Heart left ventricle (tissue), 16 donors: ENCODE measurements at regions not wholly inside any gene's neighbourhood (a gene's known extent, or its start where the extent isn't known, plus 50 kb on each side); places are given as distances from the start of the nearest gene placed in this dataset.
A peak's percentile ranks its signal among the peaks of the same experiment; 100 is the strongest.

Experiments
- ATAC-seq, 4 donors: fragments of 200-7000 bp; cut with Tn5 transposase; one replicate each; pipeline ENCODE4 v1.9.1; 2020 to 2022; ENCODE audit warnings: moderate library complexity in 4 of 4, mild to moderate bottlenecking in 3 of 4, moderate number of reproducible peaks in 1 of 4
- DNase-seq, 5 donors: peaks; one replicate each; pipeline ENCODE4 v3.0.0-alpha.2; 2020
- H3K27ac ChIP-seq, 12 donors: fragments of 200-600 bp; sonication (generic) in 4 of 12; one replicate each; pipeline versions ENCODE4 v1.5.0 to v1.8.0; 2016 to 2022; ENCODE audit warnings: mild to moderate bottlenecking in 2 of 12
- H3K27me3 ChIP-seq, 9 donors: fragments of 200-600 bp; sonication (generic) in 2 of 9; one replicate each; pipeline versions ENCODE4 v1.5.1 to v1.8.0; 2016 to 2022; ENCODE audit warnings: mild to moderate bottlenecking in 3 of 9
- H3K36me3 ChIP-seq, 9 donors: fragments of 200-600 bp; sonication (generic) in 2 of 9; one replicate each; pipeline versions ENCODE4 v1.5.0 to v1.8.0; 2018 to 2022; ENCODE audit warnings: mild to moderate bottlenecking in 2 of 9
- H3K4me1 ChIP-seq, 12 donors: fragments of 200-600 bp; sonication (generic) in 4 of 12; one replicate each; pipeline versions ENCODE4 v1.5.0 to v1.8.0; 2016 to 2022; ENCODE audit warnings: mild to moderate bottlenecking in 3 of 12
- H3K4me3 ChIP-seq, 12 donors: fragments of 200-600 bp; sonication (generic) in 4 of 12; one replicate each; pipeline versions ENCODE4 v1.5.0 to v1.8.0; 2017 to 2022; ENCODE audit warnings: mild to moderate bottlenecking in 9 of 12, moderate library complexity in 4 of 12
- H3K9me3 ChIP-seq, 12 donors: fragments of 200-600 bp; sonication (generic) in 4 of 12; one replicate each; pipeline versions ENCODE4 v1.5.0 to v1.8.0; 2016 to 2022; ENCODE audit warnings: mild to moderate bottlenecking in 1 of 12
- POLR2A ChIP-seq, 2 donors: fragments of 450-650 bp; IDR thresholded peaks; one replicate each; pipeline ENCODE4 v1.6.1; 2017; ENCODE audit warnings: antibody characterized with exemption in 2 of 2, mild to moderate bottlenecking in 2 of 2, moderate library complexity in 2 of 2
- WGBS, 4 donors: extraction: QIAGEN DNeasy Blood & Tissue Kit in 2 of 4; methylation state at CpG; one replicate each; pipeline versions ENCODE4 v1.1.5 to v1.1.7; 2013 to 2018; 5-methylcytosine and 5-hydroxymethylcytosine counted together
- intact Hi-C, 10 donors: fragments of 100-400 bp; cut with DNase I; formaldehyde crosslinking; loops; one replicate each; pipeline versions ENCODE4 v1.11.1 to v1.14.2; 2022
- TF ChIP-seq, protein P1 (sequence below), 12 donors: fragments of 200-600 bp; sonication (generic) in 4 of 12; IDR thresholded peaks; one replicate each; pipeline versions ENCODE4 v1.5.0 to v1.8.0; 2018 to 2022; ENCODE audit warnings: antibody characterized with exemption in 12 of 12, mild to moderate bottlenecking in 5 of 12
- donor health status: ischemic (EF 13 %, LVEDD 7.1; RV severe dilation, severe dysfunction).
- donor health status: healthy with polysubstance abuse.
- donor health status: DM: no; HTN: yes; CAD: no.
- donor health status: DM: no; HTN: no; CAD: no.
- donor health status: ischemic (EF 25% LVEDD 6.9; RV normal size, moderate dysfunction).
- donor health status: ischemic (EF 25% LVEDD 5.7; RV mildly dilated, moderate dysfunction).
- donor health status: healthy.
- donor health status: DM: yes; HTN: yes; CAD: no.
- donor health status: ischemic (EF 35%, LVEDD 5.7; RV mildly dilated, moderate dysfunction).
- donor health status: nonischemic (EF 11% LVEDD 7.7; RV severe dilation, severe dysfunction).
- donor health status: DM: yes; HTN: yes; CAD: no.
- donor health status: PGD.
- donor health status: ischemic (EF 29% LVEDD 5.4; RV normal size, mild dysfunction).
- donor health status: nonischemic (EF 23%, LVEDD 6.1; RV moderate dilation, normal function).

DNA sequence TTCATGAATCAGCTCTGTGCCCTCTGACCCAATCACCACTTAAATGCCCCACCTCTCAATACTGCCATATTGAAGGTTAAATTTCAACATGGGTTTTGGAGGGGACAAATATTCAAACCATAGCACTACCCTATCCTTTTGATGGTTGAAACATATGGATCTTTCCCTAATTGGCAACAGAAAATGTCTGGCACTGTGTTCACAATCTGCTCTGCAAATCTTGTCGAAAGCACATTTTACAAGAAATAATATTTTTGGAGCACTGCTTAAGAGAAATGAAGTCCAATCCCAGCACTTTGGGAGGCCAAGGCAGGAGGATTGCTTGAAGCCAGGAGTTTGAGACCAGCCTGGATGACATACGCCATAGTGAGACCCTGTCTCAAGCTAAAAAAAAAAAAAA, 130.6 kb upstream of the FAM9C start:
- 92 to 100% (median 93%) methylated on average over 2 of the region's 2 CpGs for WGBS, 4 donors
- peaks cover 0 to 9% (median 0%) of the 10 kb centered on the region in 9 donors for H3K27me3 ChIP-seq
- no peaks in the 10 kb centered on the region for H3K4me1 ChIP-seq
- no peaks in the 10 kb centered on the region for H3K36me3 ChIP-seq
- H3K4me3 ChIP-seq: no peak overlapping the region
- ATAC-seq: no peak
- no peak for DNase-seq
- H3K27ac ChIP-seq: no peak overlapping the region
- TF ChIP-seq, protein P1, sequence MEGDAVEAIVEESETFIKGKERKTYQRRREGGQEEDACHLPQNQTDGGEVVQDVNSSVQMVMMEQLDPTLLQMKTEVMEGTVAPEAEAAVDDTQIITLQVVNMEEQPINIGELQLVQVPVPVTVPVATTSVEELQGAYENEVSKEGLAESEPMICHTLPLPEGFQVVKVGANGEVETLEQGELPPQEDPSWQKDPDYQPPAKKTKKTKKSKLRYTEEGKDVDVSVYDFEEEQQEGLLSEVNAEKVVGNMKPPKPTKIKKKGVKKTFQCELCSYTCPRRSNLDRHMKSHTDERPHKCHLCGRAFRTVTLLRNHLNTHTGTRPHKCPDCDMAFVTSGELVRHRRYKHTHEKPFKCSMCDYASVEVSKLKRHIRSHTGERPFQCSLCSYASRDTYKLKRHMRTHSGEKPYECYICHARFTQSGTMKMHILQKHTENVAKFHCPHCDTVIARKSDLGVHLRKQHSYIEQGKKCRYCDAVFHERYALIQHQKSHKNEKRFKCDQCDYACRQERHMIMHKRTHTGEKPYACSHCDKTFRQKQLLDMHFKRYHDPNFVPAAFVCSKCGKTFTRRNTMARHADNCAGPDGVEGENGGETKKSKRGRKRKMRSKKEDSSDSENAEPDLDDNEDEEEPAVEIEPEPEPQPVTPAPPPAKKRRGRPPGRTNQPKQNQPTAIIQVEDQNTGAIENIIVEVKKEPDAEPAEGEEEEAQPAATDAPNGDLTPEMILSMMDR (IDR thresholded peaks at IDR 0.05): no peak
- no peak for TF ChIP-seq POLR2A (IDR thresholded peaks at IDR 0.05)
- intact Hi-C loops: no loop called here
- H3K9me3 ChIP-seq: no peaks in the 10 kb centered on the region

DNA sequence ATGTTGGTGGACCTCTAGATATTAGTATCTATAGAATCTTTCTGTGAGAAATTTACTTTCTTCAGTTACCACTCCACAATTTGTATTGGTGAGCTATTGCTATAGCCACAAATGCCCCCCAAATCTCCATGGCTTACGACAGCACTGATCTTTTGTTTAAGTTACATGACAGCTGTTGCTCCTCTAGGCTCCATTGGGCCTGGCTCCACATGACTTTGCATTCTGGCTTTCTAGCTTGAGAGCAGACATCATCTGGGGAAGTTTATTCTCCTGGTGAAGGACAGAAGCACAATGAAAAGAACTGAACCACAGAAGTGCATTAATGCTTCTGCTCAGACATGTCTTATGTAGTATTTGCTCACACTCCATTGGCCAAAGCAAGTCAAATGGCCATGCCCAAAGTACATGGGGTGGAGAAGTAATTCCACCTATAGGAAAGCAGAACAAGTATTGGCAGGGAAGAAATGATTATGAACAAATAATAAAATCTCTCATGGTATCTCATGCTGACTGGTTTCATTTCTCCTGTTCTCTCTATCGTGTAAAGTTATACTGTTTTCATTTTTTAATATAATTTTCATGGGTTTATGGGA, 126.6 kb upstream of the FAM9C start:
- intact Hi-C loops: no loop called here
- DNase-seq (no peak), ATAC-seq (no peak)
- no peak for TF ChIP-seq POLR2A (IDR thresholded peaks at IDR 0.05)
- TF ChIP-seq, protein P1 (IDR thresholded peaks at IDR 0.05): no peak
- H3K4me3 ChIP-seq: no peak overlapping the region
- peaks cover 0 to 4% (median 0%) of the 10 kb centered on the region in 9 donors for H3K27me3 ChIP-seq
- H3K36me3 ChIP-seq: no peaks in the 10 kb centered on the region
- peaks cover 0 to 26% (median 13%) of the 10 kb centered on the region in 12 donors for H3K4me1 ChIP-seq
- 83 to 96% (median 92%) methylated on average over 2 of the region's 2 CpGs for WGBS, 4 donors
- no peaks in the 10 kb centered on the region for H3K9me3 ChIP-seq
- H3K27ac ChIP-seq: no peak overlapping the region

DNA sequence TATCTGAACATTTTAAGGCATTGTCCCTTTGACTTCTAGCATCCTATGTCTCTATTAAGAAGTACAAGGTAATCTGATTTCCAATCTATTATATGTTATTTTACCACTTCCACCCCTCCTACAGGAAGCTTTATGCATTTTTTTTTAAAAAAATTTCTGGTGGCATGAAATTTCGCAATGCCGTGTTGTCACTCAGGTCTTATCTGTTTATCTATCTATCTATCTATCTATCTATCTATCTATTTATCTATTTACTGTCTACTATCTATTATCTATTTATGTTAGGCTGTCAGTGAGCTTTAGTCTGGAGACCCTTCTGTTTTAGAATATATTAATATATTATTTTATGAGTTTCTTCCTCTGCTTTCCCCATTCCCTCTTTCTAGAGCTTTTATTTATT, 125.3 kb upstream of the FAM9C start:
- intact Hi-C loops: loop anchor here in 5 of 10 donors (5.0 to 10.0 kb wide), 4 partner anchors 45 to 195 kb away; partner anchors contain the start of gene TMSB4X (in 3 of the 5)
- ATAC-seq: no peak
- Histone ChIP-seq H3K9me3 (no peaks in the 10 kb centered on the region), H3K4me1 (peaks cover 0 to 30% (median 13%) of the 10 kb centered on the region in 12 donors), H3K27ac (no peak overlapping the region), H3K36me3 (no peaks in the 10 kb centered on the region), H3K4me3 (no peak overlapping the region), H3K27me3 (no peaks in the 10 kb centered on the region)
- TF ChIP-seq, protein P1 (IDR thresholded peaks at IDR 0.05): no peak
- no peak for TF ChIP-seq POLR2A (IDR thresholded peaks at IDR 0.05)
- DNase-seq: no peak
- WGBS, 4 donors: 96 to 99% (median 98%) methylated on average over 2 of the region's 2 CpGs

DNA sequence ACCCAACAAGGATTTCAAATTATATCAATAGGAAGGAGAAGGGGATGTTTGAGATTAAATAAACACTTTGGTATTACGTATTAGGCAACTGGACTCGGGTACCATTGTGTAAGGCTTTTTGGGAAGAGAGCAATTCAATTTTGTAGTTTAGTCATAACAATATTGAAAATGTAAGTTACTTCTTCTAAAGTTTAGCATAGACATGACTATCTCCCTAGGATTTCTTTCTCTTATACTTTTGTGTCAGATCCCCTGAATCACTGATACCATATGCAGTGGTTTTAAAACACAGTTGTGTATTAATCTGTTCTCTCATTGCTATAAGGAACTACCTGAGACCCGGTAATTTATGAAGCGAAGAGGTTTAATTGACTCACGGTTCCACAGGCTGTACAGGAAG, 123.8 kb upstream of the FAM9C start:
- no peak for TF ChIP-seq POLR2A (IDR thresholded peaks at IDR 0.05)
- TF ChIP-seq, protein P1 (IDR thresholded peaks at IDR 0.05): no peak
- DNase-seq: no peak
- 59 to 75% (median 65%) methylated on average over 5 of the region's 5 CpGs for WGBS, 4 donors
- Histone ChIP-seq H3K36me3 (no peaks in the 10 kb centered on the region), H3K4me1 (peaks cover 0 to 33% (median 13%) of the 10 kb centered on the region in 12 donors), H3K9me3 (no peaks in the 10 kb centered on the region), H3K27ac (peak overlapping the region; percentile 27 to 83 (median 72)), H3K27me3 (no peaks in the 10 kb centered on the region), H3K4me3 (no peak overlapping the region)
- intact Hi-C loops: loop anchor here in 5 of 10 donors (5.0 to 10.0 kb wide), 4 partner anchors 46 to 193 kb away; partner anchors contain the start of gene TMSB4X (in 3 of the 5)
- ATAC-seq: no peak
